DMS153 treated with DMSO at 0.1 percent for 48 hours (cell line): ENCODE measurements at regions not wholly inside any gene's neighbourhood (a gene's known extent, or its start where the extent isn't known, plus 50 kb on each side); places are given as distances from the start of the nearest gene placed in this dataset.
"Not testable (repeated sequence)": the region's sequence is repeated elsewhere in the genome, so short reads cannot be mapped to it uniquely, and the experiment has no call there.

ENCODE experiments used
- DNase-seq: peaks from one replicate; lab custom pipeline; 2025; ENCODE audit not compliant: unreplicated experiment; lab: John Stamatoyannopoulos, UW

DNA sequence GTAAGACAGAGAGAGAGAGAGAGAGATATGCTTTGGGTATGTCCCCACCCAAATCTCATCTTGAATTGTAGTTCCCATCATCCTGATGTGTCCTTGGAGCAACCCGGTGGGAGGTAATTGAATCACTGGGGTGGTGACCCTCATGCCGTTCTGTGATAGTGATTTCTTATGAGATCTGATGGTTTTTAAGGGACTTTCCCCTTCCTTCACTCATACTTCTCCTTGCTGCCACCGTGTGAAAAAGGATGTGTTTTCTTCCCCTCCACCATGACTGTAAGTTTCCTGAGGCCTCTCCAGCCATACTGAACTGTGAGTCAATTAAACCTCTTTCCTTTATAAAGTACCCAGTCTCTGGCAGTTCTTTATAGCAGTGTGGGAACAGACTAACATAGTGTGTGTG, 60.3 kb downstream of the EOMES start:
- no peak for DNase-seq

DNA sequence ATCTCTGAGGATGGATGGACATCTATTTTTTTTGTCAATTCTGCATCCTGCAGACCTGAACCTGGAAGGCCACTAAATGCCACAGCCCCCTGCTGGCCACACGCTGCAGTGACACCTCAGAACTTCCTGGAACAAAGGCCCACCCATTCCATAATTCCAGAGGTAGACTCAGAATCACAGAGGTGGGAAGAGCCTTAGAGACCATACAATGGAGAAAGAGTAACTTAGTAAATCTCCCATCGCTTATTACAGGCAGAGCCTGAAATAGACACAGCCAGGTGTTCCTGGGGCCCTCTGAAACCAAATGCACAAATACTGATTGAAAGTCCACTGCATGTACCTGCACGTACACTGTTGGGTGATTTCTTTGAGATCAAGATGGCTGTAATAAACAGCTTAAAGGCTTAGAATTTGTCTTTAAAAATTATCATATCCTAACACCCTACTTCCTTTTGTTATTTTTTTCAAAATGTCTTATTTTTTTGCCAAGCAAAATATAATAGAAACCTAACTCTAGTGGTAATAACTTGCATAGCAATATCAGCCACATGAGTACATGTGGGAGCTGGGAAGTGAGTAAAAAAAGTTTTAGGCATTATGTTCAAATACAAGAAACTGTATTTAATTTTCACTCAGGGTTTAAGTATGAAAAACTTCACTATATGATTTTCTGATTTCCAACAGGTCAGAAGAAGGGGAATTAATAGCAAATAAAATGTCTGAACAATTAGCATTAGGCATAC, 62.7 kb downstream of the EOMES start:
- no peak for DNase-seq

DNA sequence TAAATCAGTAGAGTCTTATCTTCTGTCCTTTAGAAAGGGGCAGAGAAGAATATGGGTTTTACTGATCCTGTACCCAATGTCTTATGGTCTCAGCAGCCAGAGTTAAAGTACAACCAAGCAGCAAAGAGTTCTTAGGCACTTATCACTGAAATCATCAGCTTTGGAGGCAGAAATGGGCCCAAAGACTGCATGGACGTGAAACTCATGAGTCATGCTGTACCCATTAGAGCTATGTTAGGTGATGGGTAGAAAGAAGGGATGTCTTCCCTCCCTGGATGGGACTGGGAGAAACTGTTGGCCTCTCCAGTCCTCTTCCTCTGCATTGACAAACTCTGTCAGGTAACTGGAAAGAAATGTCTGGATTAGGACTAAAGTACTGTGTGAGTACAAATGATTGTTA, 63.4 kb downstream of the EOMES start:
- no peak for DNase-seq

DNA sequence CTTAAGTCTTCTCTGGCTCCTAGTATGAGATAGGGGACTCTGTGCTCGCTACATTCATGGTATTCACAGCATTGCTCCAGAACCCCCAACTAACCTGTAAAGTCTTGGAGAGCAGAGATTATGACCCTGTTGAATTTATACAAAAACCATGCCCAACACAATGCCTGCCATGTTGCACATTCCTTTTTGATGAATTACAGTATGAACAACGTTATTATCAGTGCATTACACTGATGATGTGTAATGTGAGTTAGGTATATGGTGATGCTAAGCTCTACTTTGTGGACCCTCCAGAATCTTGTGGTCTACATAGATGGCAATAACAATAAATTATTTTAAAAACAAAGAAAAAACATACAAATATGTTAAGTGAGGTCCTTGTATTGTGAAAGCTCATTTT, 64.3 kb downstream of the EOMES start:
- DNase-seq = no peak

DNA sequence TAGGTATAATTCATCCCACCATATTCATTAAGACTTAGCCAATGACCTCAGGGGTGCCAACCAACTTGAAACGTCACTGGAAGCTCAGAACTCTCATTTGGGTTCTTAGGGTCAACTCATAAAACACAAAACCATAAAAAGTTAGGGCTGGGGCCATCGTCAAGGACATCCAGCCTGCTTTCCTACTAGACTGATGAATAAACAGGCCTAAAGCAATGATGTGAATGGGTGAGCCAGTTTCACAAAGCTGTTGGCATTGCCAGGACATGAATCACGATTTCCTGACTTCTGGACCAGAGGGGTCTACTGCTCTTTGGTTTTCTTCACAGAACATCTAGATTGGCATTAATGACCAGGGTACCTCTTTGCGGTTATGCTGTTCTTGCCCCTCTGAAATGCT, 64.7 kb downstream of the EOMES start:
- no peak for DNase-seq

GRCh38 chr3:27656790-27657189, 65.3 kb downstream of the EOMES start:
- DNase-seq = no peak

DNA sequence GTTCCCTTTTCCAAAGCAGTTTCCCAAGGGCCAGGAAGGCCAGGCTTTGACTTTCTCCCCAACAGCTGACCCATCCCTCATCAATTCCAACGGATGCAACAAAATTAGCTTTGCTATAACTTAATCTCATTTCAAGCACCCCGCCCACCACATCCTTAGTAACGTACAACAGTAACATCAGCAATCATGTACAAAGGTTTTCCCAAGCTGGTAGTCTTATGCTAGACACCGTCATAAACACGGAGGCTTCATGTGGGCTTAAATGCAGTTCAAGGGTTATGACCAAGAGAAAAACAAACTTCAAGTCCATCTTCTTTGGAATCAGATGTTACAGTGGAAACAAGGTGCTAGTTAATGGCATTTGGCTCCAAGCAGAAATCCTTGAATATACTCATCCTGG, 66.6 kb downstream of the EOMES start:
- no peak for DNase-seq

GRCh38 chr3:27653803-27654558, 68.1 kb downstream of the EOMES start:
- DNase-seq = no peak

- no peak for DNase-seq
Measured at GRCh38 chr3:27649277-27649676, 72.8 kb downstream of the EOMES start.

DNA sequence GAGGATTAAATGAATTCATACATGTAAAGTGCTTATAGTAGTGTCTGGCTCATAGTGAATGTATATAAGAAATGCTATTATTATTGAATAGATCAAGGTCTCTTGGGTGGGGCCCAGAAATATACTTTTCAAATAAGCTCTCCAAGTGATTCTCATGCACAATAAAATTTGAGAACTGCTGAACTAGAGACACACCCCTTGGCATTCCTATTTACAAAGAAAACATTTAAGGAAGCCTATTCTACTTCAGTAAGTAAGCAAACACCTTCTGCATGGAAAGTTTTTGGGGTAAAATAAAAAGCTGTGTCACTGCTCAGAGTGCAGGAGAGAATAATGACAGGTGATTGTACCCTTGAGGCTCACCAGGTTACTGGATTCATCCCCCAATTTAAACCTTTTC, 75.2 kb downstream of the EOMES start:
- DNase-seq = no peak

- no peak for DNase-seq
Measured at GRCh38 chr3:27644941-27645340, 77.2 kb downstream of the EOMES start.

- no peak for DNase-seq
Measured at GRCh38 chr3:27643355-27643754, 78.8 kb downstream of the EOMES start.

GRCh38 chr3:27642796-27643195, 79.3 kb downstream of the EOMES start:
- no peak for DNase-seq

GRCh38 chr3:27641888-27642601, 80.1 kb downstream of the EOMES start:
- DNase-seq = no peak

DNA sequence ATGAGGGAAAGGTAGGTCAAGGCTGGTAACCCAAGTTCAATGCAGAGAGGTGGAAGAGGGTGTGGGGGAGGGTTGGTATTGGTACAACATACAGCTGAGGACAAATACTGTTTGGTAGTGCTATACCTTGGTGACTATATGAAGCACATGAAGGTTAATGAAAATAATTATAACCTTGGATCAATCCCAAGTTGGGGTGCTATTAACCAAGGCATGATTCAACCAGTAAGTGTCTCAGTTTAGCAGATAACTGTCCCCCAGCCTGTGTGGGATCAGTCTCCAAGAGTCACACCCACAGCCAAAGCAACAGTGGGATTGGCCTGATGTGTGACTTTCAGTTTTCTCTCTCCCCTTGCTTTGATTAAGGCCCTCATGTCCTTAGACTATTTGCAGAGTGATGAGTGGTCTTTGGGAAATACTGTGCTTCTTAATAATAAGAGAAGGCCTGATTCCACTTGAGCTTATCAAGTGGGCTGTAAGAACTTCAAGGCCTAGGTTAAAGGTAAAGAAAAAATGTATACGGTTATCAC, 80.8 kb downstream of the EOMES start:
- no peak for DNase-seq

- no peak for DNase-seq
Measured at GRCh38 chr3:27639271-27639670, 82.9 kb downstream of the EOMES start.

GRCh38 chr3:27638594-27638993, 83.5 kb downstream of the EOMES start:
- DNase-seq = no peak

DNA sequence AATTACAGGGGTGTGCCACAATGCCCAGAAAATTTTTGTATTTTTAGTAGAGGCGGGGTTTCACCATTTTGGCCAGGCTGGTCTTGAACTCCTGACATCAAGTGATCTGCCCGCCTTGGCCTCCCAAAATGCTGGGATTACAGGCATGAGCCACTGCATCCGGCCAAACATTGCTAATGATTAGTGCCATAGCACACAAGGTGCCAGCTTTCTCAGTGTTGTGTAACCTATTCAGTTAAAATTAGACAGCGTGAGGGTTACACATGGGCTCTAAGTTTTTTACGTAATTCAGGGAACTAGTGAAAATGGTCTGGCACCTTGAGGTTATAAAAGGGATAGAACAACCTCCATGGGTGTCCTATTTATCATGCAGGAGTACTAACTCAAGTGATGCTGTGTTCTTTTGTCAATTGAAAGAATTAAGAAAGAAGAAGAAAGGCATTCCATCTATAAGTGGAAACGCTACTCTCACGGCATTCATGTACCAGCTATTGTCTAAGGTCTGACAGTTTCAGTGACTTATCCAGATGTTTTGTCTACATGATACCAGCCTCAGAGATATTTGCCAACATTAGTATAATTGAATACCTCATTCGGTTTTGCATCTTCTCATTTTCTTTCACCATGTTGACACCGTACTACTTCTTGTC, 84.7 kb downstream of the EOMES start:
- DNase-seq = no peak

DNA sequence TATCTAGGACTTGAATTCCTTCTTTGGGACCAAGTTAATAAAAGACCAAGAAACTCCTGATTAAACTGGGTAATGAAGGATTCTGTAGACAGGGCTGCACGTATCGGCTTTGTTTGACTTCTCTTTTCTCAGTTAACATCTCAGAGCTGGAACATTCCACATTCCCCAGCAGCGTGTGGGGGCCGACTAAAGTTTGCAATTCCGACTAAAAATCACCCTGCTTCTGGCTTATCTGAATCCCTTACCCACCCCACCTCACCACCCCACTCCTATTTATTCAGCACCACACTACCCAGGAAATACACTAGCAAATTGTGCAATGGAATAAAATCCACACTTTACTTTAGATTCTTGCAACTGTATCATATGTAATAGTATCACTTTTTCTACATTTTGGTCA, 87.1 kb downstream of the EOMES start:
- DNase-seq = not testable (repeated sequence)

- DNase-seq = no peak
Measured at GRCh38 chr3:27633224-27633545, 88.9 kb downstream of the EOMES start.

DNA sequence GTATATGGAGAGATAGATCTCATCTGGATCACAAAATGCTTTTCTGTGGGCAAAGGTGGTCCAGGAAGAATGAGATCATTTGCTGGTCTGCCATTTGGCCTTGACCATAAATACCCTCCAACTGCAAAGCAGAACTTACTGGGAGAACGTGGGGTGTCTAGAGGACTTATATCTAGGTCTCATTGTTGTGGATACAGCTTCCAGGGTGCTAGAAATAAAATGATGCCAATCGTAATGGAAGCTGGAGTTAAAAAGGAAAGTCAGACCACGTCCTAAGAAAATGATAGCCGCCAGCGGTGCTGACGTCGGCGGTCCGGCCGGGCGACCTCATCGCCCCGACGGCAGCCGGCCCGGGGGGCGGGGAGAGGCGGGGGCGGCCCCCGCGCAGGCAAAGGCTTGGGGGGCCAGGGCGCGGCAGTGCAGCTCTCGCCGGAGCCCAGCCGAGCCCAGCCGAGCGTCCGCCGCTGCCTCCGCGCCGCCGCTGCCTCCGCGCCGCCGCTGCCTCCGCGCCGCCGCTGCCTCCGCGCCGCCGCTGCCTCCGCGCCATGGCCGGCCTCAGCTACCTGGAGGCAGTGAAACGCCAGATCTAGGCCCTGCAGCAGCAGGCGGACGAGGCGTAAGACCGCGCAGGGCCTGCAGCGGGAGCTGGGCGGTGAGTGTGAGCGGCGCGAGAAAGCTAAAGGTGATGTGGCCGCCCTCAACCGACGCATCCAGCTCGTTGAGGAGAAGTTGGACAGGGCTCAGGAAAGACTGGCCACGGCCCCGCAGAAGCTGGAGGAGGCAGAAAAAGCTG, 89.5 kb downstream of the EOMES start:
- no peak for DNase-seq
